ENCODE measurements at regions not wholly inside any gene's neighbourhood (a gene's known extent, or its start where the extent isn't known, plus 50 kb on each side); places are given as distances from the start of the nearest gene placed in this dataset.
"Not testable (repeated sequence)": the region's sequence is repeated elsewhere in the genome, so short reads cannot be mapped to it uniquely, and the experiment has no call there.

DNA sequence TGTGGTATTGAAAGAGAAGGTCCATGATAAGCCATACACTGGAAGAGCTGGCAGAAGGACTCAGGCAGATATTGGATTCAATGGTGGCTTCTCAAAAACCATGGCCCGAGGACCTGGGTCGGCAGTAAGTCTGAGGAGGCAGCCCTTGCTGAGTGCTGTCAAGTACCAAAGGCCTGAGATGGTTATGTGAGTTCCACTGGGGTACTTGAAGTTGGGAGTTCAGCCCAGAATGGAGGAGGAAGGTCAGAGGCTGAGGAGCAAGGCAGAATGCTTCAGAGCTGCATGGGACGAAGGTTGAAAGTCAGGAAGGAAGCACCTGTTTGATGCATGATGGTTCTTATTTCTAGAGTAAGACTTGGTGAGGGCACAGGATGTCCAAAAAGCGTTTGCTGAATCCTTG lies 194.9 kb downstream of the DIRAS2 start:
- no peak for DNase-seq (ENCODE audit: low read depth in 3 of 3)

DNA sequence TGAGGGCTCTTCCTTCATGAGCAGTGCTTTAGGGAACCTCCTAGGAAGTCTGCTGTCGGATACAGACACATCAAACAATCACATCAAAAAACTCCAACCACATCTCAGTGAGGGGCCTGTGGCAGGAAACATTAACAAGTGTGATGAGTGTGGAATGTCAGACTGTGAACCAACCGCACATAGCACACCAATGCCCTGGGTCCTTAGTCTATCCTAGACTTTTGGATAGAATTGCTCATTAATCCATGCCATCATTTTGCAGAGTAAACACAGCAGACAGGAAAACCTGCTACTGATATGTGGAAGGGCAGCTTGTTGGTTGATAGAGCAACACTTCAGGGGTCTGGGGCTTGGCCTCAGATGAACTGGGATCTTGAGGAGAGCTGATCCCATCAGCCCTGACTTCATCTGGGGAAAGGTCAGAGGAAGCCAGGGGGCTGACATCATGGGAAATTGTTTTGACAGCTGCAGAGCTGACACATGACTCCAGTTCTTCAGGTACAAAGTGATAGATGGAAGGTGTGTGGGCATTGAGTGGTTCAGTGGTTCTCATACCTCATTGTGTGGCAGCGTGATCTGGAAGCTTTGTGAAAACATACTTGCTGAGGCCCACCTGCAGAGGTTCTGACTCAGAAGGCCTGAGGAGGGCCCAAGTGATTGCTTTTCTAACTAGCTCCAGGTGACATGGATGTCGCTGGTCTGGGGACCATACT lies 193.3 kb downstream of the DIRAS2 start:
- no peak for DNase-seq (ENCODE audit: low read depth in 3 of 3)

- DNase-seq (ENCODE audit: low read depth in 3 of 3) = no peak
Measured at GRCh38 chr9:90451804-90452203, 190.8 kb downstream of the DIRAS2 start.

DNA sequence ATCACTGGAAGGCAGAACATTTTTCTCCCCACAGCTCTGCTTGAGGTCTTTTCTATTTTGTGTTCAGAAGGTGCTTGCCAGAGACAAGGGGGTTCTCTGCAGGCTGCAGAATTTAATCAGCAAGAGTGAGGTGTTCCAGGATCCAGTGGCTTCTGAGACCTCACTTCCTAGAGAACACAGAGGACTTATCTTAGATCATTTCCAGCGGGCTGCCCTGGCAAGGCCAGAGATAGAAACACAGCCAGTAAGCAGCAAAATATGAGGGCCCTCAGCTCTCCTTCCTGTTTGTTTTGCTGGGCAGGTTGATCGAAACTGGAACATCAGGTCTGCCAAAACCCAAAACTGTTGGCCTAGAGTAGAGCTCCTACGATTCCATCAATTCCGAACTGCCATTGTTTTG lies 187.3 kb downstream of the DIRAS2 start:
- no peak for DNase-seq (ENCODE audit: low read depth in 3 of 3)

DNA sequence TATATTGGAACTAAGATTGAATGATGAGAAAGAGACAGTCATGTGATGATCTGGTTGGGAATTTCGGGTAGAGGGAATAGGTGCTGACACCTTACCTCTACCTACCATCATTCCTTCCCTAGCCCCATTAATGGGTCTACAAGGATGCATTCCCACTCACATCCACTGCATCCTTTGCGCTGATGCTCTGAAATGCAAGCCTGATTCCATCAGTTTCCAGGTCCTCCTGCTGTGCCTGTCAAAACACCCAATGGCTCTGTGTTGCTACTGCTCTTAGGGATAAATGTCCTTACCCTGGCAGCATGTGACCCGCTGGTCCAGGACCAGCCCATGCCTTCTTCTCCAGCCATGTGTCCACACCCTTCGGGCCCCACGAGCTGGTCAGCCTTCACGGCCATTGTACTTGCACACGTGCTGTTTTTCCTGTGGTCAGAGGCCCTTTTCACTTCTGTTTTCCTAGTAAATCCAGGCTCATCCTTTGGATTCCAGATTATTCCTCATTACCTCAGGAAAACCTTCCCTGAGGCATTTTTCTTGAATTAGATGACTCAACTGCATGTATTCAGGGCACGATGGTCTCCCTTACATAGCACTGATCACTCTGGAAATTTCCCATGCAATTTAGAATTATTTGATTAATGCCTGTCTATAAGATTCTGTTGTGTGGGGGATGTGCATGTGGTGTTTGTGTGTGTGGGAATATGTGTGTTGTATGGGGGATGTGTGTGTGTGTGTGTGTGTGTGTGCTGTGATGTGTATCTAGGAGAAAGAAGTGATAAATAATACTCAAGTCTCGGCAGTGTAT lies 185.0 kb downstream of the DIRAS2 start:
- DNase-seq (ENCODE audit: low read depth in 3 of 3) = no peak

- no peak for DNase-seq (ENCODE audit: low read depth in 3 of 3)
Measured at GRCh38 chr9:90458485-90458884, 184.1 kb downstream of the DIRAS2 start.

DNA sequence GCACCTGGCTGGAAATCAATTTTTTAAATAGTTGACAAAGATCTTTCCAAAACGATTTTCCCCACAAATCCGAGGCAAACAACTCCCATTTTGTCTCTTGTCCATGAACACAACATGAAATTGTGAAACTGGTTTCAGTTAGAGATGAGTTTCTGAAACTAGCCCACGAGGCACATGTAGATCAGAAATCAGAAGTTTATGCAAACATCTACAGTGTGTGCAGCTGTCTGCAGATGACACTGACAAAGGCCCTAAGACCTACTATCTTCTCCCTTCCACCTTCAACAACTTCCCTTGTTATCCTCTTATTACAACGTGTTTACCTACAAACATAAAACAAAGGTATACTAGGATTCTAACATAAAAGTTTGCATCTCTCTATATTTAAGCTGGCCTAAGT lies 183.3 kb downstream of the DIRAS2 start:
- no peak for DNase-seq (ENCODE audit: low read depth in 3 of 3)

GRCh38 chr9:90460220-90460619 lies 182.4 kb downstream of the DIRAS2 start:
- DNase-seq (ENCODE audit: low read depth in 3 of 3) = no peak

GRCh38 chr9:90464978-90465377 lies 177.6 kb downstream of the DIRAS2 start:
- no peak for DNase-seq (ENCODE audit: low read depth in 3 of 3)

DNA sequence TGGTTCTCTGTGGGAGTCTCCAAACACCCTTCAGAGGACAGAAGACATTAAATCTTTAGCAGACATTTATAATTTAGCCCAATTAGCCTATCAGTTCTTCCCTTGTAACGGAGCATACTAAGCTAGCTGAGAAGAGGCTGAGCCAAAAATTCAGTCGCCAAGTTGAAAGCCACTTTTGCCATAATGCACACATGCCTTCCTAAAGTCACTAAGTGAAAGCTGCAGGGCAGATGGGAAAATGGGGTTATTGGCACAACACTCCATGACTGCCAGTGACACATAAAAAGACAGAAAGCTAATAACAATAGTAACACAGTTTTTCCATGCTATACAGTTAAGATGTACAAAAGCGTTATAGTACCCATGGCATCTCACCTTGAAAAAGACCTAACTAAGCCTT lies 176.2 kb downstream of the DIRAS2 start:
- DNase-seq (ENCODE audit: low read depth in 3 of 3) = no peak

DNA sequence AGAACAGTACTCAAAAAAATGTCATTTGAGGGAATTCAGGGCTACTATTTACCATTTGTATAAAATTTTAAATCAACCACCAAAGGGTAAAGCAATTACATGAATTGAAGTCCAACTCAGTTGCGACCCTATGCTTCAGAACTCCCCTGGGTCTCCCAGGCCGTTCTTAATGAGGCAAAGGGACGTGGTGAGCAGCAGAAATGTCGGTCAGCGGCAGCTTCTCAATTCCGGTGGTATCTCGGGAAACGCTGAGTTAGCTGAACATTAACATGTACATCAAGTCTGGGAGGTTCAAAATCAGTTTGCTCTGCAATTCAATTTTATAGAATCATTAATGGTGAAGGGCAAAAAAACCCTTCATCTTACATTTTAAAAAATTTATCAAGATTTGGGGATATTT lies 173.2 kb downstream of the DIRAS2 start:
- no peak for DNase-seq (ENCODE audit: low read depth in 3 of 3)

DNA sequence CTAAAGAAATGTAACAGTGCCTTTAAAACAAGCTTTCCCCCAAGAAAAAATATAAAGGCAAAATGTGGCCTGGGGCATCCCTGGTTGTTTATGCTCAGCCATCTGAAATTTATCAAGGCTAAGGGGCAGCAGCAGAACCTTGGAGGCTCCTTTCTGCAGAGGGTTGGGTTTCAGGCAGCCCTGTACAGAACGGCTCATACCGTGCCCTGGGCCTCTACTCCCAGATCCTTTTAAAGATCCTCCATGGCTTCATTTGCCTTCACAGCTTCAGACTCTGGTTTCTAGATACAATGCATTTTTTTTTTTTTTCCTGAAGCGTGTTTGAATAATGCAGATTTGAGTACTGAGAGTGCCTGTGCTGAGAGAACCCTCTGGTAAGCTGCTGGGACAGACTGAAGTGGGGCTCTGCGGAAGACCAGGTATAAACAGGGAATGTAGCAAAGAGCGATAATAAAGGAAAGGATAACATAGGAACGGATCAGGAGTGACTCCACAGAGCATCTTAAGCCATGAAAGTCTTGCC lies 172.7 kb downstream of the DIRAS2 start:
- DNase-seq (ENCODE audit: low read depth in 3 of 3) = no peak

DNA sequence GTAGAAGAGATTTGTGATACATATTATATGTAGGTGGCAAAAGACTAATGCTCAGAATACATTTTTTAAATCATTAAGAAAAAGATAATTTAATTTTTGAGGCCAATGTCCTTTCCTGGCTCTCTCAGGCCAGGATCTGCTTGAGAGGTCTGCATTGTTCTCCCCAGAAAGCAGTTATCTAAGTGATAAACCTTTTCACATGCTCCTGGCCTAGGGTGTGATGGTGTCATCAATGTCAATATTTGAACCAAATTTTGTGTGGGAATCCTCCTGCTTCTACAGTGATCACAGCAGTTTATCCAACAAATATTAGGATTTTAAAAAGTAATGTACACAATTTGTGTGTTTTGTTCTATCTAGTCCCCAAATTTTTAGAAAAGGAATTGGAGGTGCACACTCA lies 166.6 kb downstream of the DIRAS2 start:
- no peak for DNase-seq (ENCODE audit: low read depth in 3 of 3)

- no peak for DNase-seq (ENCODE audit: low read depth in 3 of 3)
Measured at GRCh38 chr9:90477535-90477934, 165.1 kb downstream of the DIRAS2 start.

DNA sequence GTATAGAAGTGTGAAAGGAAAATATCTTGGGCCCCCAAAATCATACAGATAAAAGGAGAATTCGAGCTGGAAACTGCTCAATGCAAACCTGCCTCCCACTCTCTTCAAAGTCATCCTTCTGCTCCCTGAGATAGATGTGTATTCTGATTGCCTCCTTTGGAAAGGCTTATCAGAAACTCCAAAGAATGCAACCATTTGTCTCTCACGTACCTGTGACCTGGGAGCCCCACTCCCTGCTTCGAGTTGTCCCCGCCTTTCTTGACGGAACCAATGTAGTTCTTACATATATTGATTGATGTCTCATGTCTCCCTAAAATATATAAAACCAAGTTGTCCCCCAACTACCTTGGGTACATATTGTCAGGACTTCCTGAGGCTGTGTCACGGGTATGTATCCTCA lies 163.8 kb downstream of the DIRAS2 start:
- DNase-seq (ENCODE audit: low read depth in 3 of 3) = no peak

DNA sequence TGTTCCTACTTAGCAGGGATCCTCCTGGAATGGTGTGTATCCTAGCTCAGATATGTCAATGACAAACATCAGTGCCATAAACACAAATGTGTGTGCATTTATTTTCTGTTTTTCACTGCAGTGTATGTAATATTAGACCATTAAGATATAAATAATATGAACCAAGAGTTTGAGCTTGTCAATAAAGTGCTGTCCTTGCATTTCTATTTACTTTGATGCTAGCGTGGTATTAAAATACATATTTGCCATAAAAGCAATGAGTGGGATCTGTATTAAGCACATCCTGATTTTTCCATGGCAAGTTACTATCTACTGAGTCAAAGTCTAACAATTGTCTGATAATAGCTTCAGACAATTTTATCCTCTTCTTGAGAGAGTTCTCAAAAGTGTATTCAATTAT lies 157.6 kb downstream of the DIRAS2 start:
- DNase-seq (ENCODE audit: low read depth in 3 of 3) = no peak

DNA sequence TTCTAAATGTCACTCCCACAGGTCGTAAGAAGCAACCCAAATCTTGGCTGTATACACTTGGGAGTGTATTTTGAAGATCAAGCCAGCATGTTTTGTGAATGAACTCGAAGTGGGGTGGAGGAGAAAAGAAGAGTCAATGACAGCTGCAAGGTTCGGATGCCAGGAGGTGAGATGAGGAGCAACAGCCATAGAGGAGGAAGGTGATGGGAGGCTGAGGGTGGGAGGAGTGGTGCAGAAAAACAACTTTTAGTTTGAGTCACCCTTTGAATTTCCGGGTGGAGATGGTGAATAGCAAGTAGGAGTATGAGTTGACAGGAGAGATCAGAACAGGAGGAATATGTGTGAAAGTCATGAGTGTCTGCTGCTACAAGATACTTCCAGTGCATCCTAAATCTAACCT lies 153.6 kb downstream of the DIRAS2 start:
- DNase-seq (ENCODE audit: low read depth in 3 of 3) = no peak

- no peak for DNase-seq (ENCODE audit: low read depth in 3 of 3)
Measured at GRCh38 chr9:90499761-90500160, 142.9 kb downstream of the DIRAS2 start.

DNA sequence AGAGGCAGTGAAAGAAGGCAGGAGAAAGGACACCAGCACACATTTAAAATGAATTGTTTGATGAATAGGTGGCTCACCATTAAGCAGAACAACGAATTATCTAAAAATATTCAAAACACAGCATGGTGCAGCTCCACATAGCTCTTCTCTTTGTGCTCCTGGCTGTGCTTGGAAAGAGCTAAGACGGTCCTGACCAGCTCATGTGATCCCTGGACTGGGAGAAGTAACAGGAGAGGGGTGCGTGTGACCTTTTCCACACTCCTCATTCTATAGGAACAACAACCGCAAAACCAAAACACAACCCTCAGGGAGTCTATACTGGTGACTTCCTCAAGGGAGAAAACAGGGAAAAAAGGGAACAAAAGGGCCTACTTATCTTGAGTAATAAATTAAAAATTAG lies 140.5 kb downstream of the DIRAS2 start:
- DNase-seq (ENCODE audit: low read depth in 3 of 3) = no peak

DNA sequence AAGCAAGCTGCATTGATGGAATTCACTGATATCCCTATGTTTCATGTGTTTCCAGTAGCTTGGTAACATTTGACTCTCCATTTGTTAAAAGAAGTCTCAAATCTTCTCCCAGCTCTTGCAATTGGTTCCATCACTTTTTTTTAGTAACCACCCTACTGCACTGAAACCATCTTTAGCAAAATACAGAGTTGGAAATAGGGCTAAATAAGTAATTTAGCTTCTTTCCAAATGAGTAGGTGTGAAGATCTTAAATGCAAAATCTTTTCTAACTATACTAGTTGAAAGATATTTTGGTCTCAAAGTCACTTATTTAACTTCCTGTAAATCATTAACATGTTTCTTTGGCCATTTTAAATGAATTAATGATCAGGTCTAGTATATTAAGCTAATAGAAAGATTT lies 138.1 kb downstream of the DIRAS2 start:
- no peak for DNase-seq (ENCODE audit: low read depth in 3 of 3)

DNA sequence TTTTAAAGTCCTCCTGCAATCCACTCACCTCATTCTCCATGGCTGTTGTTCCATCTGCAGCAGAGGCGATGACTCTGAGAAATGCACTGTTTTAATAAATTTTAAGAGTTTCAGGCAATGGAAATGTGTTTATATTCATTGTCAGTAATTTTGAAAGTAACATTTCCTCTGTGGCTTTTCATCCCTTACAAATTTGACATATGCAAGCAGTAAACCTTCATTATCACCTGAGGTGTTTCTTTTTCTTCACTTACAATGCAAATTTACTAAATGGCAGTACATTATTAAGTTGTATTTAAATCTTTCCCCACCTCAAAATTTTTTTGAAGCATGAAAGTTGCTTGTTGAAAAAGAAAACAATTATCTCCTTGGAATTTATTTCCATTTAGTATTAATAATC lies 136.9 kb downstream of the DIRAS2 start:
- no peak for DNase-seq (ENCODE audit: low read depth in 3 of 3)

DNA sequence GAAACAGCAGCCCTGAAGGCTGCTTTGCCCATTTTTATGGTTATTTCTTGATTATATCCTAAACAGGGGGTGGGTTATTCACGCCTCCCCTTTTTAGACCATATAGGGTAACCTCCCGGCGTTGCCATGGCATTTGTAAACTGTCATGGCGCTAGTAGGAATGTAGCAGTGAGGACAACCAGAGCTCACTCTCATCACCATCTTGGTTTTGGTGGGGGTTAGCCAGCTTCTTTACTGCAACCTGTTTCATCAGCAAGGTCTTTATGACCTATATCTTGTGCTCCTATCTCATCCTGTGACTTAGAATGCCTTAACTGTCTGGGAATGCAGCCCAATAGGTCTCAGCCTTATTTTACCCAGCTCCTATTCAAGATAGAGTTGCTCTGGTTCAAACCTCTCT lies 136.2 kb downstream of the DIRAS2 start:
- not testable (repeated sequence) for DNase-seq (ENCODE audit: low read depth in 3 of 3)

DNA sequence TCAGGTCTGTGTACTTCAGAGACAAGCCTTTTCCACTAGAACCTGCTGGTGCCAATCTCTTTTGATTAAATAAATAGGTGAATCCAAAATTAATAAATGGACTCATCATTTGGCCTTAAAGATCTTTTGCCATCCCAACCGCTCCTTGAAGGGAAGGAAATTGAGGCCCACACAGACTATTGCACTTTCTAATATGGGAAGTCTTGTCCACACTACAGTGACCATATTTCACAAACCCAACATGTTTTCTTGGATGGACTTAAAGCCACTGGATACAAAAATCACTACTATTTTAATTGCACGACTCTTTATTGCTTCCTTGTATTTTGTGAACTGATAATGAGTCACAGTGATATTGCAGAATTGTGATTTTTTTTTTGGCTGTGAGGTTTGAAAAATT lies 135.0 kb downstream of the DIRAS2 start:
- no peak for DNase-seq (ENCODE audit: low read depth in 3 of 3)
